GM12878 (cell line): ENCODE measurements at regions not wholly inside any gene's neighbourhood (a gene's known extent, or its start where the extent isn't known, plus 50 kb on each side); places are given as distances from the start of the nearest gene placed in this dataset.

ENCODE experiments used
- ATF7 ChIP-seq: fragments of 450-650 bp; IDR thresholded peaks from 2 replicates; pipeline ENCODE4 v1.6.1; 2016; ENCODE audit warnings: low read depth, mild to moderate bottlenecking
- BACH1 ChIP-seq: fragments of 450-650 bp; IDR thresholded peaks from 2 replicates; pipeline ENCODE4 v1.6.1; 2017; ENCODE audit warnings: mild to moderate bottlenecking, borderline replicate concordance
- CBX3 ChIP-seq: fragments of 200-600 bp; sonication (generic); IDR thresholded peaks from 2 replicates; pipeline ENCODE4 v1.6.1; 2016; ENCODE audit warnings: low read depth, borderline replicate concordance
- CBX5 ChIP-seq: sonication (generic); IDR thresholded peaks from 2 replicates; pipeline ENCODE4 v1.6.1; 2016; ENCODE audit warnings: low read depth, moderate library complexity, mild to moderate bottlenecking, inconsistent platforms
- CEBPZ ChIP-seq: fragments of 150-350 bp; IDR thresholded peaks from 2 replicates; pipeline ENCODE4 v1.6.1; 2016; ENCODE audit warnings: low read depth, low read length
- CHD1 ChIP-seq: IDR thresholded peaks from 2 replicates; pipeline ENCODE4 v1.6.1; 2012; ENCODE audit warnings: low read depth, low read length, improper control_type of control experiment
- CREB1 ChIP-seq: IDR thresholded peaks from 2 replicates; pipeline ENCODE4 v1.6.1; 2012; ENCODE audit warnings: low read depth, mild to moderate bottlenecking, inconsistent platforms
- FOXK2 ChIP-seq: fragments of 450-650 bp; IDR thresholded peaks from 2 replicates; pipeline ENCODE4 v1.6.1; 2017; ENCODE audit warnings: mild to moderate bottlenecking, moderate library complexity
- GABPA ChIP-seq: IDR thresholded peaks from 2 replicates; pipeline ENCODE4 v1.6.1; 2014; ENCODE audit warnings: antibody characterized with exemption, low read depth, mild to moderate bottlenecking, inconsistent platforms
- IRF3 ChIP-seq: fragments of 450-650 bp; IDR thresholded peaks from 2 replicates; pipeline ENCODE4 v1.6.1; 2014; ENCODE audit warnings: mild to moderate bottlenecking
- KDM1A ChIP-seq: fragments of 200-600 bp; sonication (generic); IDR thresholded peaks from 2 replicates; pipeline ENCODE4 v1.6.1; 2016; ENCODE audit warnings: borderline replicate concordance
- LARP7 ChIP-seq: fragments of 450-650 bp; IDR thresholded peaks from 2 replicates; pipeline ENCODE4 v1.6.1; 2017; ENCODE audit warnings: mild to moderate bottlenecking
- MEF2A ChIP-seq: IDR thresholded peaks from 2 replicates; pipeline ENCODE4 v1.6.1; 2011; ENCODE audit warnings: low read depth, mild to moderate bottlenecking, low read length, moderate library complexity; ENCODE audit not compliant: insufficient read depth
- MTA2 ChIP-seq: fragments of 450-650 bp; IDR thresholded peaks from 2 replicates; pipeline ENCODE4 v1.6.1; 2016; ENCODE audit warnings: low read depth, mild to moderate bottlenecking, moderate library complexity
- MXI1 ChIP-seq: fragments of 150-350 bp; IDR thresholded peaks from 2 replicates; pipeline ENCODE4 v1.6.1; 2011; ENCODE audit warnings: low read depth, mild to moderate bottlenecking, inconsistent platforms, low read length, improper control_type of control experiment
- NFIC ChIP-seq: IDR thresholded peaks from 2 replicates; pipeline ENCODE4 v1.6.1; 2012; ENCODE audit warnings: low read depth, mild to moderate bottlenecking, inconsistent platforms, low read length, moderate library complexity
- NFYA ChIP-seq: IDR thresholded peaks from 2 replicates; pipeline ENCODE4 v1.6.1; 2011; ENCODE audit warnings: low read depth, mild to moderate bottlenecking, low read length, improper control_type of control experiment, borderline replicate concordance
- NR2F1 ChIP-seq: fragments of 450-650 bp; conservative IDR thresholded peaks from 2 replicates; pipeline ENCODE4 v1.6.1; 2017; ENCODE audit warnings: mild to moderate bottlenecking
- POU2F2 ChIP-seq: IDR thresholded peaks from 3 replicates; pipeline ENCODE4 v1.6.1; 2011; ENCODE audit warnings: low read depth, mild to moderate bottlenecking, low read length, borderline replicate concordance
- RELA ChIP-seq: fragments of 450-650 bp; IDR thresholded peaks from 2 replicates; pipeline ENCODE4 v1.8.0; 2014; ENCODE audit warnings: borderline replicate concordance; ENCODE audit not compliant: partially characterized antibody
- SIN3A ChIP-seq: IDR thresholded peaks from 2 replicates; pipeline ENCODE4 v1.6.1; 2012; ENCODE audit warnings: low read depth, low read length, improper control_type of control experiment
- SMARCA5 ChIP-seq: fragments of 450-650 bp; IDR thresholded peaks from 2 replicates; pipeline ENCODE4 v1.6.1; 2017; ENCODE audit warnings: mild to moderate bottlenecking
- SP1 ChIP-seq: IDR thresholded peaks from one replicate; pipeline ENCODE4 v1.6.1; 2011; ENCODE audit warnings: low read depth, low read length
- SREBF1 ChIP-seq: IDR thresholded peaks from 2 replicates; pipeline ENCODE4 v1.6.1; 2012; ENCODE audit warnings: mild to moderate bottlenecking, low read length
- TARDBP ChIP-seq: IDR thresholded peaks from 2 replicates; pipeline ENCODE4 v1.6.1; 2016; ENCODE audit warnings: borderline replicate concordance
- WRNIP1 ChIP-seq: IDR thresholded peaks from 2 replicates; pipeline ENCODE4 v1.6.1; 2011; ENCODE audit warnings: low read depth, low read length, improper control_type of control experiment, borderline replicate concordance
- ZBED1 ChIP-seq: IDR thresholded peaks from 2 replicates; pipeline ENCODE4 v1.6.1; 2016; ENCODE audit warnings: borderline replicate concordance
- ZNF217 ChIP-seq: fragments of 450-650 bp; IDR thresholded peaks from 2 replicates; pipeline ENCODE4 v1.6.1; 2017; ENCODE audit warnings: antibody characterized with exemption, mild to moderate bottlenecking
- TF ChIP-seq, protein P1 (sequence below): IDR thresholded peaks from 2 replicates; pipeline ENCODE4 v1.6.1; 2011; ENCODE audit warnings: mild to moderate bottlenecking, low read depth, low read length, moderate library complexity; ENCODE audit not compliant: insufficient replicate concordance
- TF ChIP-seq, protein P2 (sequence below): IDR thresholded peaks from 2 replicates; pipeline ENCODE4 v1.6.1; 2012; ENCODE audit warnings: low read depth, low read length, improper control_type of control experiment

DNA sequence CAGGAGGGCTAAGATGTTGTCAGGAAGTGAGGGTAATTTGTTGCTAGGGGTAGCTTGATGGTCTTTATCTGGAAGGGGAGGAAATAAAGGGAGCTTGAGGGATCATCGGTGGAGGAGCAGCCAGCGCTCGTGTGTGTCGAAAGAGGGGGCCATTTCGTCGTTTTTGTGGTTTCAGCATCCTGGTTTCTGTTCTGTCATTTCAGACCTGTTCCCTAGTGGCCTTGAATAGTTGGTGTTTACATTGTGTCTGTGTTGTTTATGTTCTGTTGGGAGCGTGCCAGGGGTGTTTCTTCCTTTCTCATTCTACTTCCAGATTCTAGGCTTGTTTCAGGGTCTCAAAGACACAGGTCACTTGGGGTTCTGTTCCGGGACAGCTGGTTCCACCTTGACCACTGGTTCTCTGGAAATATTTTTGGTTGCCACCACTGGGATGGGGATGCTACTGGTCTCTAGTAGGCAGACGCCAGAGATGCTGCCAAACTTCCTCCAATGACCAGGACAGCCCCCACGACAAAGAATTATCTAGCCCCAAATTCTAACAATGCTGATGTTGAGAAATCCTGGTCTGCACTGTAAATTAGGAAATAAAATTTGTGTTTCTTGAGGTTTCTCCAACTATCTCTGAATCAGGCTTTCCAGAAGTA is 113.9 kb upstream of the NAA20 start (continued):
- TF ChIP-seq WRNIP1, result no peak
- no peak for TF ChIP-seq SP1
- TF ChIP-seq, protein P1, sequence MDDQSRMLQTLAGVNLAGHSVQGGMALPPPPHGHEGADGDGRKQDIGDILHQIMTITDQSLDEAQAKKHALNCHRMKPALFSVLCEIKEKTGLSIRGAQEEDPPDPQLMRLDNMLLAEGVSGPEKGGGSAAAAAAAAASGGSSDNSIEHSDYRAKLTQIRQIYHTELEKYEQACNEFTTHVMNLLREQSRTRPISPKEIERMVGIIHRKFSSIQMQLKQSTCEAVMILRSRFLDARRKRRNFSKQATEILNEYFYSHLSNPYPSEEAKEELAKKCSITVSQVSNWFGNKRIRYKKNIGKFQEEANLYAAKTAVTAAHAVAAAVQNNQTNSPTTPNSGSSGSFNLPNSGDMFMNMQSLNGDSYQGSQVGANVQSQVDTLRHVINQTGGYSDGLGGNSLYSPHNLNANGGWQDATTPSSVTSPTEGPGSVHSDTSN, result no peak
- peak; percentile 86 for TF ChIP-seq FOXK2
- TF ChIP-seq MEF2A, result peak; percentile 61; the same call in 1 of the 2 replicates
- no peak for TF ChIP-seq GABPA
- TF ChIP-seq KDM1A, result no peak
- no peak for TF ChIP-seq CEBPZ
- no peak for TF ChIP-seq BACH1
- TF ChIP-seq CHD1, result no peak
- TF ChIP-seq, protein P2, sequence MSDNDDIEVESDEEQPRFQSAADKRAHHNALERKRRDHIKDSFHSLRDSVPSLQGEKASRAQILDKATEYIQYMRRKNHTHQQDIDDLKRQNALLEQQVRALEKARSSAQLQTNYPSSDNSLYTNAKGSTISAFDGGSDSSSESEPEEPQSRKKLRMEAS, result no peak
- TF ChIP-seq RELA, result no peak
- TF ChIP-seq CBX5, result no peak
- TF ChIP-seq TARDBP, result no peak
- TF ChIP-seq NFIC, result peak; percentile 36; the same call in 1 of the 2 replicates
- TF ChIP-seq ZBED1, result no peak; the same call in 1 of the 2 replicates
- no peak for TF ChIP-seq ZNF217
- TF ChIP-seq CREB1, result no peak
- 0 out of 2 replicates have a peak, but pooled peaks have one; percentile 12 for TF ChIP-seq NR2F1
- no peak for TF ChIP-seq LARP7
- TF ChIP-seq SREBF1, result no peak
- no peak for TF ChIP-seq SMARCA5
- TF ChIP-seq POU2F2, result no peak
- no peak for TF ChIP-seq CBX3
- no peak for TF ChIP-seq ATF7
- TF ChIP-seq IRF3, result no peak
- no peak for TF ChIP-seq MXI1
- TF ChIP-seq SIN3A, result no peak
- TF ChIP-seq NFYA, result no peak
- TF ChIP-seq MTA2, result peak; percentile 40
